ENCODE measurements at regions not wholly inside any gene's neighbourhood (a gene's known extent, or its start where the extent isn't known, plus 50 kb on each side); places are given as distances from the start of the nearest gene placed in this dataset.

DNA sequence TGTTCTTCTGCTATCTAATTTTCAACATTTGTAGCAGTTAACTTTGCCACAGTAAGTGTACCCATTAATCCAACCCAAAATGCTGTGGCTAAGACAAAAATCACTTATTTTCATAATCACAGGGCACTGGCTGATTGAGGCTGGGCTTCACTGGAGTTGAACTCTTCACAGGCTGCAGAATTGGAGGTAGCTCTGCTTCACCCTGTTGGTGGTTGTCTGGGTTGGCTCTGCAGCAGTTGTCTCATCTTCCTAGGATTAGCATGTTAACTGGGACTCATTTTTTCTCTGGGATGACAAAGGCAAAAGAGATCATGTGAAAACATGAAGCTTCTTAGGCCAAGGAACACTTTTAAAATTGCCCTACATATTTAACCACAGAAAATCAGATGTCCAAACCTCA lies 518.9 kb downstream of the TLR4 start:
- no peak for DNase-seq

DNA sequence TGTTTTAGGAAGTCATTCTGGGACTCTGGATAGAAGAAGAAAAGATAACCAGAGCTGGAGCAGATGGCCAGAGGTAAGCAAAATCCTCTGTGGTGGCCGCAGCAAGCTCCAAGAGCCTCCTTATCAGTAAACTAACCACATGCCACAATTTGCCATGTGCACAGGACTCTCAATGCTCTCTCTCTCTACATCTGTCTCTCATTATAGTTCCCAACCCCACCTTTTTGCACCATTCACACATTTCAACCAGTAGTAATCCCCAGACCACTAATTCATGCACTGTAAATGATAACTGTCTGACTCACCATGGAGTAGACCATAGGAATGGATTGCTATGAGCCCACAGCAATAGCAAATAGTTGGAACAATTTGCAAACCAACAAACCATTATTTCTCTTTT lies 526.1 kb downstream of the TLR4 start:
- H3K9me3 ChIP-seq (ENCODE audit: control insufficient read depth, low read length, poor library complexity, severe bottlenecking): no peaks in the 10 kb centered on the region
- no peaks in the 10 kb centered on the region for H3K27me3 Mint-ChIP-seq
- H3K36me3 Mint-ChIP-seq (ENCODE audit: low read depth): no peaks in the 10 kb centered on the region
- no peak for ATAC-seq
- no peak overlapping the region for H3K4me3 Mint-ChIP-seq
- H3K27ac Mint-ChIP-seq: no peak overlapping the region
- no peaks in the 10 kb centered on the region for H3K4me1 Mint-ChIP-seq
- no peak for DNase-seq

More for the DNA sequence above, 518.9 kb downstream of the TLR4 start:
- no peak for ATAC-seq
- no peaks in the 10 kb centered on the region for H3K36me3 Mint-ChIP-seq (ENCODE audit: low read depth)
- no peak overlapping the region for H3K27ac Mint-ChIP-seq
- no peaks in the 10 kb centered on the region for H3K4me1 Mint-ChIP-seq
- peaks cover 9% of the 10 kb centered on the region for H3K27me3 Mint-ChIP-seq
- H3K4me3 Mint-ChIP-seq: no peak overlapping the region
- H3K9me3 ChIP-seq (ENCODE audit: control insufficient read depth, low read length, poor library complexity, severe bottlenecking): no peaks in the 10 kb centered on the region

DNA sequence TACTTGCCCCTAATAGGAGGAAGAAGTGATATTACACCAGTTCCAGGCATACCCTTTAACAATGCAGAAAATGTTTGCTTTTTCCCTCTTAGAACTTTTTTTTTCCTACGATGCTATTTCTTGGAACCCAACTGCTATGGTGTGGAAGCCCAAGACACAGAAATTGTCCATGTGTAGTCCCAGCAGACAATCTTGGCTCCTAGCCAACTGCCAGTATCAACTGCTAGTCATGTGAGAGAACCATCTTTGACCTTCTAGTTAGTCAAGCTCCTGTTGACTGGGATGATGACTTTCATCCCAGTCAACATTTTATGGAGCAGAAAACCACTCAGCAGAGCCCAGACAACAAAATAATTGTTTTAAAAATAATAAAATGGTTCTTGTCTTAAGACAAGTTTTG lies 532.4 kb downstream of the TLR4 start:
- no peaks in the 10 kb centered on the region for H3K9me3 ChIP-seq (ENCODE audit: control insufficient read depth, low read length, poor library complexity, severe bottlenecking)
- DNase-seq (no peak), ATAC-seq (no peak)
- no peaks in the 10 kb centered on the region for H3K27me3 Mint-ChIP-seq
- no peak overlapping the region for H3K27ac Mint-ChIP-seq
- no peaks in the 10 kb centered on the region for H3K36me3 Mint-ChIP-seq (ENCODE audit: low read depth)
- H3K4me1 Mint-ChIP-seq: no peaks in the 10 kb centered on the region
- H3K4me3 Mint-ChIP-seq: no peak overlapping the region

DNA sequence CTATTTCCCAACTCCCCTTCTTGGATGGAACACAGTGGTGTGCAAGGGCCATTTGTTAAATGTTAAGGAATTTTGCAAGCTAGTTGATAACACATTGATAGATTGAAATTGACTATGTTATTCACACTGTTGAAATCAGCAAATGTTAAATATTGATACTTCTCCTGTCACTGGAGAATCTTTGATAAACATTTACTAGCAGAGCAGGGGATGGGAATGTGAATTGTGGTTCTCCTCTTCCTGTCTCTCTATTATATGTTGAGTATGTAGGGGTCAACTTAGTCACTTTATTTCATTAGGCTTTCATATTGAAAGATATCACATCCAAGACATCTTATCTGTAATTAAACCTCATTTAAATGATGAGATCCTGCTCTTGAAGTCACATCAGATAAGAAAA lies 533.9 kb downstream of the TLR4 start:
- no peaks in the 10 kb centered on the region for H3K4me1 Mint-ChIP-seq
- H3K27me3 Mint-ChIP-seq: no peaks in the 10 kb centered on the region
- no peaks in the 10 kb centered on the region for H3K9me3 ChIP-seq (ENCODE audit: control insufficient read depth, low read length, poor library complexity, severe bottlenecking)
- DNase-seq (no peak), ATAC-seq (no peak)
- H3K36me3 Mint-ChIP-seq (ENCODE audit: low read depth): no peaks in the 10 kb centered on the region
- H3K4me3 Mint-ChIP-seq: no peak overlapping the region
- no peak overlapping the region for H3K27ac Mint-ChIP-seq

DNA sequence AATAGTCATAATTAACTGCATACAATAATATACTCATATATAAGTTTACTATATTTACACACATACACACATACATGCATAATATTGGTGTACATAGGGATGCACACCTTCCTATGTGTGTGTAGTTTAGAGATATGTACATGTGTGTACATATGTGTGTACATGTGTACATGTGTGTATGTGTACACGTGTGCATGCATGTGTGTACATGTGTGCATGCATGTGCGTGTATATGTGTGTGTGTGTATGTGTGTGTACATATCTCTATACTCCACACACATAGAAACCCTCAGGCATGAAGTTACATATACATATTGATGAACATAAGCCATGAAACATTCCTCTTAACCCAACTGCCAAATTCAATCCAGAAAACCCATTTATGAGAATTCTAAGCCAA lies 547.8 kb downstream of the TLR4 start:
- Mint-ChIP-seq H3K36me3 (ENCODE audit: low read depth) (no peaks in the 10 kb centered on the region), H3K4me1 (no peaks in the 10 kb centered on the region), H3K27ac (no peak overlapping the region), H3K27me3 (no peaks in the 10 kb centered on the region), H3K4me3 (no peak overlapping the region)
- DNase-seq: no peak
- ATAC-seq: no peak
- H3K9me3 ChIP-seq (ENCODE audit: control insufficient read depth, low read length, poor library complexity, severe bottlenecking): no peaks in the 10 kb centered on the region

DNA sequence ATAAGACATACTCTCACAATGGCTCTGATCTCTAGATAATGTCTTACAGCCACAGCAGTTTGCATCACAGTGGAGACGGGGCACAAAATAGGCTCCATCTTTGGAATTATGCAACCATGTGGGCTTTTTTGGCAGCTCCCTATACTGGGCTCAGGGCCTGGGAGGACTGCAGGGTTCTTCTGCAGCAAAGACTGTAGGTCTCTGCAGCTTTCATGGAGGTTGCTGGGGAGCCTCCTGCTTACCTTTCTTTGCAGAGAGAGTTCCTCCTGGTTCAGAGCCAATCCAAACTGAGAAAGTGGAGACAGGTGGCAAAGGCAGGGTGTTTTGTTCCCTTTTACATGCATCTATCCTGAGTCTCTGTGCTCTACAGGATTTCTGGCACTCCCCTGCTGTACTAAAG lies 558.0 kb downstream of the TLR4 start:
- Mint-ChIP-seq H3K36me3 (ENCODE audit: low read depth) (no peaks in the 10 kb centered on the region), H3K4me3 (no peak overlapping the region), H3K27me3 (no peaks in the 10 kb centered on the region), H3K4me1 (no peaks in the 10 kb centered on the region), H3K27ac (no peak overlapping the region)
- ATAC-seq (no peak), DNase-seq (no peak)
- H3K9me3 ChIP-seq (ENCODE audit: control insufficient read depth, low read length, poor library complexity, severe bottlenecking): no peaks in the 10 kb centered on the region

DNA sequence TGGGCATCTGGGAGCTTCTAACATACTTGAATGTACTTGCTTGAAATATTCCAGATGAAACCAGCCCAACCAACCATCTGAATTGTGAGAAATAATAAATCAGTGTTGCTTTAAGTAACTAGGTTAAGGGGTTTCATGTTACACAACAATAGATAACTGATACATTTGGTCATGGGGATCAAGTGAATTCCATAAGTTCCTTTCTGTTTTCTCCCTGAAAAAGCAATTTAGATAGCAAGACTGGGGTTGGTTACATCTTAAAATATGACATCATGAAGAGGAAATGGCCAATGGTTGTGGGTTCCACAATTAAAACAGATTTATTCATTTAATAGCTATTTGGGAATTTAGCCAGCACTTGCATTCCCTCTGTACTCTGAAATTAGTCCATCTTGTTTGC lies 559.7 kb downstream of the TLR4 start:
- H3K4me1 Mint-ChIP-seq: no peaks in the 10 kb centered on the region
- no peaks in the 10 kb centered on the region for H3K36me3 Mint-ChIP-seq (ENCODE audit: low read depth)
- H3K27me3 Mint-ChIP-seq: no peaks in the 10 kb centered on the region
- H3K27ac Mint-ChIP-seq: no peak overlapping the region
- H3K4me3 Mint-ChIP-seq: no peak overlapping the region
- DNase-seq (no peak), ATAC-seq (no peak)
- H3K9me3 ChIP-seq (ENCODE audit: control insufficient read depth, low read length, poor library complexity, severe bottlenecking): no peaks in the 10 kb centered on the region

DNA sequence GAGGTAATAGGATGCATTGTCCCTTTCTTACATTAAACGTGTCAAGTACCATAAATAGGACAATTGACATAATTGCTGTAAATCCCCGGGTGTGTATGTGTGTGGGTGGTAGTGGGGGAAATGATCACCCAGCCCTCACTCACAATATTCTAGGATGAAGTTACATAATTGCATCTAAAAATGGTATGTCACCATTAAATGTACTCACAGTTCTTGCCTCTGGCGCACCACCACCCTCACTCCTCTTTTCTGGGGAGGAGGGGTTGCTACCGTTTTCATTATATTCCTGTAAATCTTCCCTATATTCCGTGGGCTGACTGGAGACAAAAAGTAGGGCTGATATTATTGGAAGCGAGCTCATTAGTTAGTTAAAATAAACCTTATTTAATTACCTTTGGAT lies 563.8 kb downstream of the TLR4 start:
- H3K4me1 Mint-ChIP-seq: no peaks in the 10 kb centered on the region
- DNase-seq (no peak), ATAC-seq (no peak)
- no peaks in the 10 kb centered on the region for H3K9me3 ChIP-seq (ENCODE audit: control insufficient read depth, low read length, poor library complexity, severe bottlenecking)
- no peaks in the 10 kb centered on the region for H3K27me3 Mint-ChIP-seq
- H3K36me3 Mint-ChIP-seq (ENCODE audit: low read depth): no peaks in the 10 kb centered on the region
- no peak overlapping the region for H3K4me3 Mint-ChIP-seq
- H3K27ac Mint-ChIP-seq: no peak overlapping the region

DNA sequence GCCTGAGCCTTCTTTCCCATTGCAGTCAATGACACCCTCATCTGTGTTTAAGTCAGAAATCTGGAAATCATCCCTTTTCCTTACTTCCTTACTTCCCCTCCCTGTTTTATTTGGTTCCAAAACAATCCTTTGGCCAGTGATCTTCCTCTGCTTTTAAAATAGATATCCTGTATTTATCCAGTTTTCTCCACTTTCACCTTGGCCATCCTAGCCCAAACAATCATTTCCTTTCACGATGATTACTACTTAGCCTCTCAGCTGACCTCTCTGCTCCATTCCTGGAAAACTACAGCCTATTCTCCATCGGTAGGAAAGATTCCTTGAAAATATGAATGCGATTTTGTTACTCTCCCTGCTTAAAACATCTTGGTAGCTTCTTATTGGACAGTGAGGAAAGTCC lies 565.4 kb downstream of the TLR4 start:
- Mint-ChIP-seq H3K4me1 (no peaks in the 10 kb centered on the region), H3K27me3 (no peaks in the 10 kb centered on the region), H3K36me3 (ENCODE audit: low read depth) (no peaks in the 10 kb centered on the region), H3K27ac (no peak overlapping the region), H3K4me3 (no peak overlapping the region)
- DNase-seq (no peak), ATAC-seq (no peak)
- H3K9me3 ChIP-seq (ENCODE audit: control insufficient read depth, low read length, poor library complexity, severe bottlenecking): no peaks in the 10 kb centered on the region

DNA sequence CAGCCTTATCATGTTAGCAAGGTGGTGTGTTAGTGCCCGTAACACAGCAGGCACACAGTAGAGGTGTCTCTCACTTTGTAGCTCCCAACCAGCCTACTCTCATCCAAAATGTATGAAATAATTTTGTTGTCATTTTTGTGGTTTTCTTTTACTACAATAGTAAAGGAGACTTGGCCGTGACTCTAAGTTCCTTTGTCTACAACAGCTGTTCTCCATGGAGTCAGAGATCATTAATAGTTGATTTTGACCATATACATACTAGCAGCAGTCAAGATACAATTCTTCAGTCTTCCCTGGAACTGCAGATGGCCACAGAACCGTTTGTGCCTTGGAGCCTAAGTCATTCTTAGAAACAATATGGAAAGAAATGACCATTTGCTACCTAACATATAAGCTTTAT lies 567.1 kb downstream of the TLR4 start:
- ATAC-seq: no peak
- H3K27me3 Mint-ChIP-seq: no peaks in the 10 kb centered on the region
- H3K36me3 Mint-ChIP-seq (ENCODE audit: low read depth): no peaks in the 10 kb centered on the region
- no peaks in the 10 kb centered on the region for H3K4me1 Mint-ChIP-seq
- no peak for DNase-seq
- no peak overlapping the region for H3K27ac Mint-ChIP-seq
- no peaks in the 10 kb centered on the region for H3K9me3 ChIP-seq (ENCODE audit: control insufficient read depth, low read length, poor library complexity, severe bottlenecking)
- H3K4me3 Mint-ChIP-seq: no peak overlapping the region

DNA sequence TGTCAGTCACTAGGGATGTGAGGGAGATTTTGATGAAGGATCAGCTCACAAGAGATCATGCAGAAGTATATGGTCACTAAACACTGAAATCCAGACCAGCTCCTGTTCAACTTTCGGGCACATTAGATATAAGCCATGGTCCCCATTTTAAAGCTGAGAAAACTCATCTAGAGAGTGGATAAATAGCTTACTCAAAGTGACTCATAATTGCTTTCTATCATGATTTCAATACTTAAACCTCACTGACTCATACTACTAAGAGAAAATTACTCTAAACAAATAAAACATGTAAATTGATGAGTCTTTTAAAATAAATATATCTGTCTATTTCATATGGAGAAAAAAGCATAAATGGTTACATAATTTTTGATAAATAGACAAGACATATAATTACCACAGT lies 567.7 kb downstream of the TLR4 start:
- Mint-ChIP-seq H3K27me3 (no peaks in the 10 kb centered on the region), H3K4me3 (no peak overlapping the region), H3K4me1 (no peaks in the 10 kb centered on the region), H3K36me3 (ENCODE audit: low read depth) (no peaks in the 10 kb centered on the region), H3K27ac (no peak overlapping the region)
- ATAC-seq (no peak), DNase-seq (no peak)
- H3K9me3 ChIP-seq (ENCODE audit: control insufficient read depth, low read length, poor library complexity, severe bottlenecking): no peaks in the 10 kb centered on the region

DNA sequence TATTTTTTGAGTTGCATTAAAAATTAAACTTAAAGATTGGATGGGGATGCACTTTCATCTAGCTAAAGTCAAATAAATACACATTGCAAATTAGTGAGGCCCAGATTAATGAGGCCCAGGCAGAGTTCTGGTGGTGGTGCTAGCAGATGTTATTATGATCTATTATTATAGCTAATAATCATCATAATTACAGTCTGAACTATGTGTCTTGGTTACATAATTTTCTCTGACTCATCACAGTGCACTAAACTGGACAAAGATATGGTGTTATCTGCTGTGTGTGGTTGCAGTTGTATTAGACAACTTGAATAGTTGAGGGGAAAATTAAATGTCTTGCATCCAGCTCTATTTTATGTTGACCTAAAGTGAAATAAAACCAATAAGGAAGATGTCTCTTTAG lies 568.8 kb downstream of the TLR4 start:
- ATAC-seq: no peak
- no peaks in the 10 kb centered on the region for H3K4me1 Mint-ChIP-seq
- H3K36me3 Mint-ChIP-seq (ENCODE audit: low read depth): no peaks in the 10 kb centered on the region
- peaks cover 5% of the 10 kb centered on the region for H3K27me3 Mint-ChIP-seq
- no peak overlapping the region for H3K27ac Mint-ChIP-seq
- H3K4me3 Mint-ChIP-seq: no peak overlapping the region
- DNase-seq: no peak
- no peaks in the 10 kb centered on the region for H3K9me3 ChIP-seq (ENCODE audit: control insufficient read depth, low read length, poor library complexity, severe bottlenecking)

DNA sequence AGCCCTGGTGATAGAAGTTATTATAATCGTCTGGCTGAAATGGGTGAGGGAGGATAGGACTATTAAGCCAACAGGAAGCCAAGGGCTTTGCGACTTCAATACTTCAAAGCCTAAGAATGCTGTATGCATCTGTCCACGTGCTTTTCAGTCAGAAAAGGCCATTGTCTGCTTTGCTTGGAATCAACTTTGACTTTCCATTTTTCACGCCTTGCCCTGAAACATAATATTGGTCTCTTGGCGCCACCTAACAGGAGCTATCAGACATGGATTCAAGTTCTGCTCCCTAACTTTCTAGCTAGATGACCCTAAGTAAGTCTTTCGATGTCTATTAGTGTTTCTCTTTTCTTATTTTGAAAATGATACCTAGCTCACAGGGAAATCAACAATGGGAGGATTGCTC lies 572.6 kb downstream of the TLR4 start:
- Mint-ChIP-seq H3K27ac (no peak overlapping the region), H3K4me1 (no peaks in the 10 kb centered on the region), H3K36me3 (ENCODE audit: low read depth) (no peaks in the 10 kb centered on the region), H3K27me3 (peaks cover 13% of the 10 kb centered on the region), H3K4me3 (no peak overlapping the region)
- no peak for DNase-seq
- ATAC-seq: no peak
- H3K9me3 ChIP-seq (ENCODE audit: control insufficient read depth, low read length, poor library complexity, severe bottlenecking): no peaks in the 10 kb centered on the region

DNA sequence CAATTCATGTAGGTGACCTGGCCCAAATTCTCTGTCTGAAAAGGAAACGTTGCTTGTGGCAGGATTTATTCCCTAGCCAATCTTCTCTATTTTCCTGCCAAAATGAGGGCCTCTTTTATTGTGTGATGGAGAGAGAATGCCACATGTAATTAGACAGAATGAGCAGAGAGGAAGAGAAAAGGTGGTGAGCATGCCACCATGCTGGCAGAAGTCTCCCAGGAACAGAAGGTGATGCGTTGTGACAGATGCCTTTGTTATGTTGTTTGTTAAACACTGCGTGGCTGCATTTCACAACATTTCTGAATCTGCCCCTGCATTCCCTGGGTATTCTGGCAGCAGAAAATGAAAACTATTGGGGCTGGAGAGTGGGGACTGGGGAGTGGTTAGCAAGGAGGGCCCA lies 577.6 kb downstream of the TLR4 start:
- no peak for DNase-seq
- Mint-ChIP-seq H3K27ac (no peak overlapping the region), H3K27me3 (peaks cover 15% of the 10 kb centered on the region), H3K4me1 (no peaks in the 10 kb centered on the region), H3K36me3 (ENCODE audit: low read depth) (no peaks in the 10 kb centered on the region), H3K4me3 (no peak overlapping the region)
- H3K9me3 ChIP-seq (ENCODE audit: control insufficient read depth, low read length, poor library complexity, severe bottlenecking): no peaks in the 10 kb centered on the region
- ATAC-seq: no peak

DNA sequence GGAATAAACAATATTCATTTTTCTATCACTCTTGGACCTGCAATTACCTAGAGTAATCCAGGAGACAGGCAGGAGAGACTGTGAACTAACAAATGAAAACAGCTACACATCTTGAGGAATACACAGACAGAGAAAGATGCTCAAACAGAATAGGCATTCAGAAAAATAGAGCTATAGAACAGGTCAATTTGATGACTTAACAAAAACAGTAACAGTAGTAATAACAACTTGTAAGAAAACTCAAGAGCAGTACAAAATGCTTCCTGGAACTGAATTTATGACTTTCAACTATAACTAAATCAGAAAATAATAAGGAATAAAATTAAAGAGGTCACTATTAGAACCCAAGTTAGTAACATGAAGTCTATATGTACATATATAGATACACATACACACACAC lies 579.3 kb downstream of the TLR4 start:
- no peak overlapping the region for H3K4me3 Mint-ChIP-seq
- H3K36me3 Mint-ChIP-seq (ENCODE audit: low read depth): no peaks in the 10 kb centered on the region
- peaks cover 1% of the 10 kb centered on the region for H3K4me1 Mint-ChIP-seq
- H3K9me3 ChIP-seq (ENCODE audit: control insufficient read depth, low read length, poor library complexity, severe bottlenecking): no peaks in the 10 kb centered on the region
- peaks cover 6% of the 10 kb centered on the region for H3K27me3 Mint-ChIP-seq
- ATAC-seq: no peak
- DNase-seq: no peak
- no peak overlapping the region for H3K27ac Mint-ChIP-seq

Measured in T-helper 17 cell (primary cell).